Astrocyte (in vitro differentiated cells and primary cell): ENCODE measurements at regions not wholly inside any gene's neighbourhood (a gene's known extent, or its start where the extent isn't known, plus 50 kb on each side); places are given as distances from the start of the nearest gene placed in this dataset.

Source experiments
- EZH2 ChIP-seq: IDR thresholded peaks from 2 replicates; pipeline ENCODE4 v1.6.1; 2012; ENCODE audit warnings: mild to moderate bottlenecking, low read length, inconsistent platforms; ENCODE audit not compliant: insufficient read depth
- TF ChIP-seq, protein P1 (sequence below): IDR thresholded peaks from 2 replicates; pipeline ENCODE4 v1.5.1; 2011; ENCODE audit warnings: low read depth, mild to moderate bottlenecking, inconsistent platforms, low read length, moderate library complexity; ENCODE audit not compliant: insufficient read depth

DNA sequence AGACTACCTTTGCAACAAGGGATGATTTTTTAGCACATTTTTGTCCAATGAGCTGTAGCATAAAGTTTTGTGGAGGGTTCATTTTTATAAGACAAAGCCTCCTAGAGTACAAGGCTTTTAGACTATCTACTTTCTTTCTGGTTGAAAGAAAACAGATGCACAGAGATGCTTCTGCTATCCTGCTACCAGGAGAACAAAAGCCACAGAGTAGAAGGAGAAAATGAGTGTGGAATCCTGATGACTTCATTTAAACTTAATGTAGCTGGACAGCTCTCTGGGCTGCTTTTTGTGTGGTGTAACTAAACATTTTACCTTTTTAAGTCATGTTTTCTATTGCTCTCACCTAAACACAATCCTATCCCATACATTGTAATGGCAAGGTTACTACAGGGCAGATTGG lies 1009.4 kb downstream of the TLE1 start:
- TF ChIP-seq, protein P1, sequence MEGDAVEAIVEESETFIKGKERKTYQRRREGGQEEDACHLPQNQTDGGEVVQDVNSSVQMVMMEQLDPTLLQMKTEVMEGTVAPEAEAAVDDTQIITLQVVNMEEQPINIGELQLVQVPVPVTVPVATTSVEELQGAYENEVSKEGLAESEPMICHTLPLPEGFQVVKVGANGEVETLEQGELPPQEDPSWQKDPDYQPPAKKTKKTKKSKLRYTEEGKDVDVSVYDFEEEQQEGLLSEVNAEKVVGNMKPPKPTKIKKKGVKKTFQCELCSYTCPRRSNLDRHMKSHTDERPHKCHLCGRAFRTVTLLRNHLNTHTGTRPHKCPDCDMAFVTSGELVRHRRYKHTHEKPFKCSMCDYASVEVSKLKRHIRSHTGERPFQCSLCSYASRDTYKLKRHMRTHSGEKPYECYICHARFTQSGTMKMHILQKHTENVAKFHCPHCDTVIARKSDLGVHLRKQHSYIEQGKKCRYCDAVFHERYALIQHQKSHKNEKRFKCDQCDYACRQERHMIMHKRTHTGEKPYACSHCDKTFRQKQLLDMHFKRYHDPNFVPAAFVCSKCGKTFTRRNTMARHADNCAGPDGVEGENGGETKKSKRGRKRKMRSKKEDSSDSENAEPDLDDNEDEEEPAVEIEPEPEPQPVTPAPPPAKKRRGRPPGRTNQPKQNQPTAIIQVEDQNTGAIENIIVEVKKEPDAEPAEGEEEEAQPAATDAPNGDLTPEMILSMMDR = no peak
- TF ChIP-seq EZH2 = no peak
